ENCODE measurements at regions not wholly inside any gene's neighbourhood (a gene's known extent, or its start where the extent isn't known, plus 50 kb on each side); places are given as distances from the start of the nearest gene placed in this dataset.

DNA sequence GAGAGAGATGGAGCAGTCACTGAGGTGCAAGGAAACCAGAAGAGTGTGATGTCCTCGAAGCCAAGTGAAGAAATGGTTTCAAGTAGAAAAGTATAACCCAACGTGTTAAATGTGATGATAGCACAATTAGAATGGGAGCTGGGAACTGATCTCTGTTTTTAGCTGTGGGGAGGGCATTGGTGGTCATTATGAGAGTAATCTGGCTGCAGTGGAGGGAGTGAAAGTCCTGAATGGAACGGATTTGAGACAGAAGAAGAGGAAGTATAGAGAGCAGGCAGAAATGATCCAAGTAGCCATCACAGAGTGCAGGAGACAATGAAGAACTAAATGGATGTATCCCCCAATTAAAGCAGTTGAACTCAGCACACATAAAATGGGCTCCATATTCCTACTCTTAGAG, 235.3 kb downstream of the IGSF11 start:
- TF ChIP-seq, protein P1, sequence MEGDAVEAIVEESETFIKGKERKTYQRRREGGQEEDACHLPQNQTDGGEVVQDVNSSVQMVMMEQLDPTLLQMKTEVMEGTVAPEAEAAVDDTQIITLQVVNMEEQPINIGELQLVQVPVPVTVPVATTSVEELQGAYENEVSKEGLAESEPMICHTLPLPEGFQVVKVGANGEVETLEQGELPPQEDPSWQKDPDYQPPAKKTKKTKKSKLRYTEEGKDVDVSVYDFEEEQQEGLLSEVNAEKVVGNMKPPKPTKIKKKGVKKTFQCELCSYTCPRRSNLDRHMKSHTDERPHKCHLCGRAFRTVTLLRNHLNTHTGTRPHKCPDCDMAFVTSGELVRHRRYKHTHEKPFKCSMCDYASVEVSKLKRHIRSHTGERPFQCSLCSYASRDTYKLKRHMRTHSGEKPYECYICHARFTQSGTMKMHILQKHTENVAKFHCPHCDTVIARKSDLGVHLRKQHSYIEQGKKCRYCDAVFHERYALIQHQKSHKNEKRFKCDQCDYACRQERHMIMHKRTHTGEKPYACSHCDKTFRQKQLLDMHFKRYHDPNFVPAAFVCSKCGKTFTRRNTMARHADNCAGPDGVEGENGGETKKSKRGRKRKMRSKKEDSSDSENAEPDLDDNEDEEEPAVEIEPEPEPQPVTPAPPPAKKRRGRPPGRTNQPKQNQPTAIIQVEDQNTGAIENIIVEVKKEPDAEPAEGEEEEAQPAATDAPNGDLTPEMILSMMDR (IDR thresholded peaks at IDR 0.05) = no peak
- no peak for TF ChIP-seq POLR2A (IDR thresholded peaks at IDR 0.05)
- no peak for TF ChIP-seq POLR2AphosphoS5 (IDR thresholded peaks at IDR 0.05)
- TF ChIP-seq EP300 (IDR thresholded peaks at IDR 0.05; ENCODE audit: low read depth) = no peak

Measured in transverse colon (tissue), 4 donors.